Type B pancreatic cell (in vitro differentiated cells): ENCODE measurements at regions not wholly inside any gene's neighbourhood (a gene's known extent, or its start where the extent isn't known, plus 50 kb on each side); places are given as distances from the start of the nearest gene placed in this dataset.

Source experiments
- DNase-seq: peaks from one replicate; pipeline ENCODE4 v3.0.0; 2021; ENCODE audit warnings: mixed read lengths; ENCODE audit not compliant: unreplicated experiment; ENCODE audit errors: extremely low spot score
- H3K27ac Mint-ChIP-seq: 2 replicates; pipeline ENCODE4 v1.8.0; 2021; ENCODE audit warnings: mild to moderate bottlenecking, mixed read lengths
- H3K27me3 Mint-ChIP-seq: 2 replicates; pipeline ENCODE4 v1.8.0; 2021; ENCODE audit warnings: mixed read lengths
- H3K36me3 Mint-ChIP-seq: 2 replicates; pipeline ENCODE4 v1.8.0; 2021; ENCODE audit warnings: mixed read lengths
- H3K4me1 Mint-ChIP-seq: one replicate; pipeline ENCODE4 v1.8.0; 2021; ENCODE audit warnings: mixed read lengths; ENCODE audit not compliant: unreplicated experiment
- H3K4me3 Mint-ChIP-seq: 2 replicates; pipeline ENCODE4 v1.8.0; 2021; ENCODE audit warnings: mild to moderate bottlenecking, mixed read lengths
- H3K9me3 Mint-ChIP-seq: 2 replicates; pipeline ENCODE4 v1.8.0; 2021; ENCODE audit warnings: mixed read lengths
- TF ChIP-seq, protein P1 (sequence below): fragments of 200-600 bp; sonication (generic); conservative IDR thresholded peaks from 2 replicates; pipeline ENCODE4 v1.5.0; 2021; ENCODE audit warnings: antibody characterized with exemption, mild to moderate bottlenecking

GRCh38 chr18:68040198-68040597, 523.7 kb upstream of the DSEL start:
- no peak overlapping the region for H3K4me3 Mint-ChIP-seq
- H3K4me1 Mint-ChIP-seq = no peaks in the 10 kb centered on the region
- H3K27ac Mint-ChIP-seq = no peak overlapping the region
- no peaks in the 10 kb centered on the region for H3K9me3 Mint-ChIP-seq
- TF ChIP-seq, protein P1, sequence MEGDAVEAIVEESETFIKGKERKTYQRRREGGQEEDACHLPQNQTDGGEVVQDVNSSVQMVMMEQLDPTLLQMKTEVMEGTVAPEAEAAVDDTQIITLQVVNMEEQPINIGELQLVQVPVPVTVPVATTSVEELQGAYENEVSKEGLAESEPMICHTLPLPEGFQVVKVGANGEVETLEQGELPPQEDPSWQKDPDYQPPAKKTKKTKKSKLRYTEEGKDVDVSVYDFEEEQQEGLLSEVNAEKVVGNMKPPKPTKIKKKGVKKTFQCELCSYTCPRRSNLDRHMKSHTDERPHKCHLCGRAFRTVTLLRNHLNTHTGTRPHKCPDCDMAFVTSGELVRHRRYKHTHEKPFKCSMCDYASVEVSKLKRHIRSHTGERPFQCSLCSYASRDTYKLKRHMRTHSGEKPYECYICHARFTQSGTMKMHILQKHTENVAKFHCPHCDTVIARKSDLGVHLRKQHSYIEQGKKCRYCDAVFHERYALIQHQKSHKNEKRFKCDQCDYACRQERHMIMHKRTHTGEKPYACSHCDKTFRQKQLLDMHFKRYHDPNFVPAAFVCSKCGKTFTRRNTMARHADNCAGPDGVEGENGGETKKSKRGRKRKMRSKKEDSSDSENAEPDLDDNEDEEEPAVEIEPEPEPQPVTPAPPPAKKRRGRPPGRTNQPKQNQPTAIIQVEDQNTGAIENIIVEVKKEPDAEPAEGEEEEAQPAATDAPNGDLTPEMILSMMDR = no peak
- H3K36me3 Mint-ChIP-seq = no peaks in the 10 kb centered on the region
- no peaks in the 10 kb centered on the region for H3K27me3 Mint-ChIP-seq
- no peak for DNase-seq

- Mint-ChIP-seq H3K36me3 (no peaks in the 10 kb centered on the region), H3K9me3 (no peaks in the 10 kb centered on the region), H3K27me3 (no peaks in the 10 kb centered on the region), H3K27ac (no peak overlapping the region), H3K4me3 (no peak overlapping the region), H3K4me1 (no peaks in the 10 kb centered on the region)
- DNase-seq = no peak
- TF ChIP-seq, protein P1 = no peak
Observed at GRCh38 chr18:68035774-68036522, 519.4 kb upstream of the DSEL start.

DNA sequence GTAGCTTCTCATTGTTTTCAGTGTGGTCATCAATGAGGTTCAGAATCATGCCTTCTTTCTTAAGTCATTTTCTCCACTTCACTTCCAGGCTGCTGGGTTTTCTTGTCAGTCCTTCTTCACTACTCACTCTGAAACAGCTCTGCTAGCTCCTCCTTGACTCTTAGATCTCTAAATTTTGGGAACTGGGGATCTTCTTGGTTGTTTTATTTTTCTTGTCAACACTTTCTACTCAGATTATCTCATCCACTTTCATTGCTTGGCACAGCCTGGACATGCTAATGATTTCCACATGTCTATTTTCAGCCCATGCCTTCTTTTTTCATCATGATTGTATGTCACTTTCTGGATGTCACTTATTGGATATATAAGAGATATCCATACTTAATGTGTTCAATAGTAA, 517.8 kb upstream of the DSEL start:
- Mint-ChIP-seq H3K27me3 (no peaks in the 10 kb centered on the region), H3K36me3 (no peaks in the 10 kb centered on the region), H3K9me3 (no peaks in the 10 kb centered on the region), H3K4me1 (no peaks in the 10 kb centered on the region), H3K4me3 (no peak overlapping the region), H3K27ac (no peak overlapping the region)
- DNase-seq = no peak
- TF ChIP-seq, protein P1 = no peak

DNA sequence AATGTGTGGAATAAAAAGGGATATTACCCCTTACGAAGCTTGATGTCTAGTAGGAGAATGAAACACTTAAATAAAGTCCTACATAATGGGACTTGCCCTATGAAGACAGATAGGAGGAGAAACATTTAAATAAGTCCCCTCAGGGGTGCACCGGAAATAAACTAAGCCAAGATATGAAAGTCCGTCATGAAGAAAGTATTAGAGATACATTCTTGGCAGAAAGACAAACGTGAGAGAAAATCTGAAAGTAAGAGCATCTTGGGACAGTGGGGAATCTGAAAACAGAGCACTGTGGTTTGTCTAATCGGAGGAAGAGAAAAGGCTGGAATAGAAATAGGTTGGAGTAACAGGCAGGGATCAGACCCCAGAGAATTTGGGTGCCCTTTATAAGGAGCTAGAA, 516.9 kb upstream of the DSEL start:
- H3K36me3 Mint-ChIP-seq = no peaks in the 10 kb centered on the region
- DNase-seq = no peak
- no peaks in the 10 kb centered on the region for H3K27me3 Mint-ChIP-seq
- H3K9me3 Mint-ChIP-seq = no peaks in the 10 kb centered on the region
- H3K4me1 Mint-ChIP-seq = no peaks in the 10 kb centered on the region
- TF ChIP-seq, protein P1 = no peak
- no peak overlapping the region for H3K27ac Mint-ChIP-seq
- no peak overlapping the region for H3K4me3 Mint-ChIP-seq

DNA sequence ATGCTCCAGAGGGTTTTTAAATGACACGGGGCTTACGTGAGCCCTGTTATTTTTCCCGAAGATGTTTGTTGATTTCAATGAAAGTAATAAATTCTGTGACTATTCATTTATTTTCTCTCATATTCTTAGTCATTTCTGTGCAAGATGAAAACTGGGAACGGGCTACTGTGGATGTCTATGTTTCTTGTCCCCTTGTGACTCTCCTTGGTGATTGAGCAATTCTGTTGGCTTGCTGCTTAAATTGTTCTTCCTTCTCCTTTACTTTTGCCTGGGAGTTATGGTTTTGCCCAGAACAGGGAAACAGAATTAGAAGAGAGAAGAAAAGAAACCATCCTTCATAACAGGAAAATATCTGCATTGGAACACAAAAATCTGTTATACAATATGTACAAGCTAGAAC, 508.2 kb upstream of the DSEL start:
- H3K36me3 Mint-ChIP-seq = no peaks in the 10 kb centered on the region
- no peak for DNase-seq
- no peaks in the 10 kb centered on the region for H3K4me1 Mint-ChIP-seq
- no peak overlapping the region for H3K27ac Mint-ChIP-seq
- H3K27me3 Mint-ChIP-seq = no peaks in the 10 kb centered on the region
- no peaks in the 10 kb centered on the region for H3K9me3 Mint-ChIP-seq
- TF ChIP-seq, protein P1 = no peak
- H3K4me3 Mint-ChIP-seq = no peak overlapping the region

DNA sequence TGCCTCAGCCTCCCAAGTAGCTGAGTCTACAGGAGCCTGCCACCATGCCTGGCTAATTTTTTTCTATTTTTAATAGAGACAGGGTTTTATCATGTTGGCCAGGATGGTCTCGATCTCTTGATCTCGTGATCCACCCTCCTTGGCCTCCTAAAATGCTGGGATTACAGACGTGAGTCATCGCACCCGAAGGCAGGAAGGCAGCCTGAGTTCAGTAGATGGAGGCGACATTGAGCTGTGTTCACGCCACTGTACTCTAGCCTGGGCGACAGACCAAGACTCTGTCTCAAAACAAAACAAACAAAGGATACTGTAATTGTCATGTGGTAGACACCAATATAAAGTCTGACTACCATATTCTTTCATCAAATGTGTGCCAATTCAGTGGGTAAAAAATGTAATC, 500.9 kb upstream of the DSEL start:
- TF ChIP-seq, protein P1 = no peak
- H3K27ac Mint-ChIP-seq = no peak overlapping the region
- no peaks in the 10 kb centered on the region for H3K27me3 Mint-ChIP-seq
- no peak overlapping the region for H3K4me3 Mint-ChIP-seq
- no peaks in the 10 kb centered on the region for H3K9me3 Mint-ChIP-seq
- no peaks in the 10 kb centered on the region for H3K36me3 Mint-ChIP-seq
- no peak for DNase-seq
- no peaks in the 10 kb centered on the region for H3K4me1 Mint-ChIP-seq
